Type B pancreatic cell (in vitro differentiated cells): ENCODE measurements at regions not wholly inside any gene's neighbourhood (a gene's known extent, or its start where the extent isn't known, plus 50 kb on each side); places are given as distances from the start of the nearest gene placed in this dataset.

ENCODE experiments used
- DNase-seq: peaks from one replicate; pipeline ENCODE4 v3.0.0; 2021; ENCODE audit warnings: mixed read lengths; ENCODE audit not compliant: unreplicated experiment; ENCODE audit errors: extremely low spot score
- H3K27ac Mint-ChIP-seq: 2 replicates; pipeline ENCODE4 v1.8.0; 2021; ENCODE audit warnings: mild to moderate bottlenecking, mixed read lengths
- H3K27me3 Mint-ChIP-seq: 2 replicates; pipeline ENCODE4 v1.8.0; 2021; ENCODE audit warnings: mixed read lengths
- H3K36me3 Mint-ChIP-seq: 2 replicates; pipeline ENCODE4 v1.8.0; 2021; ENCODE audit warnings: mixed read lengths
- H3K4me1 Mint-ChIP-seq: one replicate; pipeline ENCODE4 v1.8.0; 2021; ENCODE audit warnings: mixed read lengths; ENCODE audit not compliant: unreplicated experiment
- H3K4me3 Mint-ChIP-seq: 2 replicates; pipeline ENCODE4 v1.8.0; 2021; ENCODE audit warnings: mild to moderate bottlenecking, mixed read lengths
- H3K9me3 Mint-ChIP-seq: 2 replicates; pipeline ENCODE4 v1.8.0; 2021; ENCODE audit warnings: mixed read lengths
- CTCF ChIP-seq: fragments of 200-600 bp; sonication (generic); conservative IDR thresholded peaks from 2 replicates; pipeline ENCODE4 v1.5.0; 2021; ENCODE audit warnings: antibody characterized with exemption, mild to moderate bottlenecking

- Mint-ChIP-seq H3K9me3 (no peaks in the 10 kb centered on the region), H3K27ac (no peak overlapping the region), H3K36me3 (no peaks in the 10 kb centered on the region), H3K27me3 (no peaks in the 10 kb centered on the region), H3K4me1 (no peaks in the 10 kb centered on the region), H3K4me3 (no peak overlapping the region)
- no peak for DNase-seq
- TF ChIP-seq CTCF: no peak
Measured at GRCh38 chr3:166060789-166061479, 223.7 kb upstream of the BCHE start.

GRCh38 chr3:166052440-166052839 lies 215.2 kb upstream of the BCHE start:
- no peak overlapping the region for H3K27ac Mint-ChIP-seq

GRCh38 chr3:166029507-166029906 lies 192.3 kb upstream of the BCHE start:
- Mint-ChIP-seq H3K4me1 (no peaks in the 10 kb centered on the region), H3K4me3 (no peak overlapping the region), H3K27me3 (no peaks in the 10 kb centered on the region), H3K9me3 (no peaks in the 10 kb centered on the region), H3K36me3 (no peaks in the 10 kb centered on the region), H3K27ac (no peak overlapping the region)
- DNase-seq: no peak
- no peak for TF ChIP-seq CTCF

More at GRCh38 chr3:166052440-166052839, 215.2 kb upstream of the BCHE start:
- no peaks in the 10 kb centered on the region for H3K27me3 Mint-ChIP-seq
- H3K4me3 Mint-ChIP-seq: no peak overlapping the region
- DNase-seq: no peak
- H3K9me3 Mint-ChIP-seq: no peaks in the 10 kb centered on the region
- no peaks in the 10 kb centered on the region for H3K36me3 Mint-ChIP-seq
- no peak for TF ChIP-seq CTCF
- H3K4me1 Mint-ChIP-seq: no peaks in the 10 kb centered on the region

GRCh38 chr3:166013073-166013679 lies 176.0 kb upstream of the BCHE start:
- Mint-ChIP-seq H3K4me3 (no peak overlapping the region), H3K36me3 (no peaks in the 10 kb centered on the region), H3K27ac (no peak overlapping the region), H3K4me1 (no peaks in the 10 kb centered on the region), H3K9me3 (no peaks in the 10 kb centered on the region), H3K27me3 (no peaks in the 10 kb centered on the region)
- no peak for DNase-seq
- peak; percentile 84 for TF ChIP-seq CTCF

- no peak for TF ChIP-seq CTCF
- Mint-ChIP-seq H3K9me3 (no peaks in the 10 kb centered on the region), H3K36me3 (no peaks in the 10 kb centered on the region), H3K4me3 (no peak overlapping the region), H3K27me3 (no peaks in the 10 kb centered on the region), H3K27ac (no peak overlapping the region), H3K4me1 (no peaks in the 10 kb centered on the region)
- DNase-seq: no peak
Measured at GRCh38 chr3:166011771-166012170, 174.5 kb upstream of the BCHE start.
